ENCODE measurements at regions not wholly inside any gene's neighbourhood (a gene's known extent, or its start where the extent isn't known, plus 50 kb on each side); places are given as distances from the start of the nearest gene placed in this dataset.
A peak's percentile ranks its signal among the peaks of the same experiment; 100 is the strongest.

GRCh38 chr18:77366067-77366719 is 116.5 kb downstream of the GALR1 start:
- Histone ChIP-seq H3K36me3 (no peaks in the 10 kb centered on the region), H3K4me3 (no peak overlapping the region), H3K4me1 (peaks cover 0 to 3% (median 0%) of the 10 kb centered on the region in 4 donors), H3K9me3 (peaks cover 0 to 5% (median 0%) of the 10 kb centered on the region in 4 donors), H3K27me3 (no peaks in the 10 kb centered on the region), H3K27ac (no peak overlapping the region)
- TF ChIP-seq POLR2A (IDR thresholded peaks at IDR 0.05) (no peak), CTCF (IDR thresholded peaks at IDR 0.05) (no peak)
- no peak for DNase-seq

- TF ChIP-seq POLR2A (IDR thresholded peaks at IDR 0.05) (no peak), CTCF (IDR thresholded peaks at IDR 0.05) (no peak)
- no peaks in the 10 kb centered on the region for H3K36me3 ChIP-seq
- H3K9me3 ChIP-seq: peaks cover 0 to 5% (median 0%) of the 10 kb centered on the region in 4 donors
- H3K27ac ChIP-seq: no peak overlapping the region
- H3K4me3 ChIP-seq: peak overlapping the region in 2 of 4 donors; percentile 4 to 7
- DNase-seq: no peak
- peaks cover 0 to 3% (median 0%) of the 10 kb centered on the region in 4 donors for H3K4me1 ChIP-seq
- no peaks in the 10 kb centered on the region for H3K27me3 ChIP-seq
Observed at GRCh38 chr18:77366720-77367641, 117.3 kb downstream of the GALR1 start.

- no peak for TF ChIP-seq POLR2A (IDR thresholded peaks at IDR 0.05)
- Histone ChIP-seq H3K27ac (no peak overlapping the region), H3K9me3 (peaks cover 0 to 5% (median 0%) of the 10 kb centered on the region in 4 donors), H3K36me3 (no peaks in the 10 kb centered on the region), H3K4me3 (no peak overlapping the region), H3K4me1 (peaks cover 0 to 3% (median 0%) of the 10 kb centered on the region in 4 donors), H3K27me3 (no peaks in the 10 kb centered on the region)
- DNase-seq: no peak
Observed at GRCh38 chr18:77369644-77370043, 120.0 kb downstream of the GALR1 start.

- DNase-seq: no peak
- Histone ChIP-seq H3K4me3 (no peak overlapping the region), H3K27me3 (no peaks in the 10 kb centered on the region), H3K9me3 (peaks cover 0 to 5% (median 0%) of the 10 kb centered on the region in 4 donors), H3K4me1 (no peaks in the 10 kb centered on the region), H3K27ac (peak overlapping the region in 1 of 4 donors; percentile 3), H3K36me3 (no peaks in the 10 kb centered on the region)
- no peak for TF ChIP-seq POLR2A (IDR thresholded peaks at IDR 0.05)
- TF ChIP-seq CTCF (IDR thresholded peaks at IDR 0.05): no peak
Observed at GRCh38 chr18:77373730-77374445, 124.2 kb downstream of the GALR1 start.

GRCh38 chr18:77374446-77374805 is 124.8 kb downstream of the GALR1 start:
- H3K36me3 ChIP-seq: no peaks in the 10 kb centered on the region
- no peaks in the 10 kb centered on the region for H3K27me3 ChIP-seq
- H3K9me3 ChIP-seq: peaks cover 0 to 5% (median 0%) of the 10 kb centered on the region in 4 donors
- no peak for TF ChIP-seq POLR2A (IDR thresholded peaks at IDR 0.05)
- no peak for TF ChIP-seq CTCF (IDR thresholded peaks at IDR 0.05)
- H3K4me1 ChIP-seq: no peaks in the 10 kb centered on the region
- no peak for DNase-seq
- H3K27ac ChIP-seq: no peak overlapping the region
- no peak overlapping the region for H3K4me3 ChIP-seq
